ENCODE measurements at regions not wholly inside any gene's neighbourhood (a gene's known extent, or its start where the extent isn't known, plus 50 kb on each side); places are given as distances from the start of the nearest gene placed in this dataset.

DNA sequence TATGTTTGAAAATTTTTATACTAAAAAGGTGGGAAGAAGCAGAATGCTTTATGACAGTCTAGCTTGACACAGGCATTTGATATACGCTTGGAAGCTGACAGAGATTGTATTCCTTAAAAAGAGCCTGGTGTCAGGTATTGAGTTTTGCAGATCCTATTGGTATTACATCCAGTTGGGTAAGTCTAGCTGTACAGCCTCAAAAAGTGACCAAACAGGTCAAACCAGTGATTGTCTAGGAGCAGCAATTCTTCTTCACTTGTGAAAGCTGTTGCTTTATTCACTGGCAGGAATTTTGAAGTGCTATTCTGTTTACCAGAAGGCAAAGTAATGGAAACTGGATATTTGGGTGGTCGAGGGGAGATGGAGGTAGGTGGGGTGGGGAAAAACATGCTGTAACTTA is 77.5 kb downstream of the UCHL1 start:
- WGBS, 2 donors: 32 to 68% methylated on average over 2 of the region's 2 CpGs
- Histone ChIP-seq H3K4me3 (no peak overlapping the region), H3K36me3 (no peaks in the 10 kb centered on the region), H3K4me1 (no peaks in the 10 kb centered on the region), H3K9me3 (no peaks in the 10 kb centered on the region), H3K27ac (no peak overlapping the region), H3K27me3 (no peaks in the 10 kb centered on the region)
- no peak for DNase-seq
- TF ChIP-seq EP300 (IDR thresholded peaks at IDR 0.05): no peak
- intact Hi-C loops (cut with DNase I): no loop called here

- TF ChIP-seq POLR2A (IDR thresholded peaks at IDR 0.05) (no peak), POLR2AphosphoS5 (IDR thresholded peaks at IDR 0.05) (no peak), CTCF (IDR thresholded peaks at IDR 0.05) (no peak), EP300 (IDR thresholded peaks at IDR 0.05) (no peak)
- no peaks in the 10 kb centered on the region for H3K27me3 ChIP-seq
- no peak for DNase-seq
- H3K4me1 ChIP-seq: no peaks in the 10 kb centered on the region
- WGBS, 2 donors: 63 to 68% methylated on average over 10 of the region's 10 CpGs
- H3K36me3 ChIP-seq: no peaks in the 10 kb centered on the region
- no peak overlapping the region for H3K27ac ChIP-seq
- H3K9me3 ChIP-seq: no peaks in the 10 kb centered on the region
- intact Hi-C loops (cut with DNase I): no loop called here
- H3K4me3 ChIP-seq: no peak overlapping the region
These were observed 83.4 kb downstream of the UCHL1 start for GRCh38 chr4:41339812-41340809.

DNA sequence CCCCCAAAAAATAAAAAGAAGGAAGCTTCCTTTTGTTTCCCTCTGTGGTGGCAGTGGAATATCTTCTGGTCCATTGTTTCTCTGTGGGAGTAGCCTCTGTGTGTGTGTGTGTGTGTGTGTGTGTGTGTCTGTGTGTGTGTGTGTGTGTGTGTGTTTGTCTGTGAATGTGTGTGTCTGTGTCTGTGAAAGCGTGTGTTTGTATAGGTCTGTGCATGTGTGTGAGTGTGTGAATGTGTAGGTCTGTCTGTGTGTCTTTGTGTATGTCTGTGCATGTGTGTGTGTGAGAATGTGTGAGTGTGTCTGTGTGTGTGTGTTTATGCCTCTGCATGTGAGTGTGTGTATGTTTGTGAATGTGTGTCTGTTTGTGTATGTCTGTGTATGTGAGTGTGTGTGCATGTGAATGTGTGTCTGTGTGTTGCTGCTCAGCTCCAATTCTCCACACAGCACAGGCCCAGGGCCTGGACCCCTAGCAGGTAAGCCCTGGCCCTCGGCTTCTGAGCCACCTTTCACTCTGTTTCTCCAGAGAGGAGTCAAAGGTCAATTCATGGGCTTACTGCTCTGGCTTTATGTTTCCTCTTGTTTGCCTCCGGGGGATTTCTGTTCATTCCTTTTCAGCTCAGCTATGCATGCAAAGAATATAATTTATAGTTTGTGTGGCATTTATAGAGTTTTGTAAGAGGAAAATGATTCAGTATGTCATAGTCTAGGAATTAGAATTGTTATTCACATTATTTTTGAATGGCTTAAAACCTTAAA is 89.8 kb downstream of the UCHL1 start:
- Histone ChIP-seq H3K36me3 (no peaks in the 10 kb centered on the region), H3K27me3 (no peaks in the 10 kb centered on the region), H3K9me3 (no peaks in the 10 kb centered on the region), H3K4me3 (no peak overlapping the region), H3K4me1 (no peaks in the 10 kb centered on the region), H3K27ac (no peak overlapping the region)
- WGBS, 2 donors: 36 to 64% methylated on average over 3 of the region's 3 CpGs
- intact Hi-C loops (cut with DNase I): no loop called here
- no peak for TF ChIP-seq CTCF (IDR thresholded peaks at IDR 0.05)
- no peak for TF ChIP-seq POLR2AphosphoS5 (IDR thresholded peaks at IDR 0.05)
- TF ChIP-seq EP300 (IDR thresholded peaks at IDR 0.05): no peak
- no peak for TF ChIP-seq POLR2A (IDR thresholded peaks at IDR 0.05)
- DNase-seq: no peak

DNA sequence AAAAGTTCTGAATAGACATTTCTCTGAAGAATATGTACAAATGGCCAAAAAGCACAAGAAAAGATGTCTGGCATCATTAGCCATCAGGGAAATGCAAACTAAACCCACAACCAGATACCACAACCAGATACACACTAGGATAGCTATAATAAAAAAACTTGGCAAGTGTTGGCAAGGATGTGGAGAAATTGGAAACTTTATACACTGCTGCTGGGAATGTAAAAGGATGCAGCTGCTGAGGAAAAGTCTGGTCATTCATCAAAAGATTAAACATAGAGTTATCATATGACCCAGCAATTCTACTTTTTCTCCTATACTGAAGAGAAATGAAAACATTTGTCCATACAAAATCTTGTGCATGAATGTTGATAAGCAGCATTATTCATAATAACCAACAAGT is 92.3 kb downstream of the UCHL1 start:
- no peak overlapping the region for H3K4me3 ChIP-seq
- no peak for DNase-seq
- intact Hi-C loops (cut with DNase I): no loop called here
- H3K27me3 ChIP-seq: no peaks in the 10 kb centered on the region
- no peak overlapping the region for H3K27ac ChIP-seq
- TF ChIP-seq POLR2AphosphoS5 (IDR thresholded peaks at IDR 0.05) (no peak), CTCF (IDR thresholded peaks at IDR 0.05) (no peak), EP300 (IDR thresholded peaks at IDR 0.05) (no peak), POLR2A (IDR thresholded peaks at IDR 0.05) (no peak)
- no peaks in the 10 kb centered on the region for H3K36me3 ChIP-seq
- no peaks in the 10 kb centered on the region for H3K4me1 ChIP-seq
- no peaks in the 10 kb centered on the region for H3K9me3 ChIP-seq

Data from sigmoid colon (tissue), 6 donors.